Loucy (cell line): ENCODE measurements at regions not wholly inside any gene's neighbourhood (a gene's known extent, or its start where the extent isn't known, plus 50 kb on each side); places are given as distances from the start of the nearest gene placed in this dataset.

ENCODE experiments used
- H2AFZ ChIP-seq: fragments of 200-600 bp; sonication (generic); 2 replicates; pipeline ENCODE4 v1.6.0; 2016; ENCODE audit warnings: antibody characterized with exemption, mild to moderate bottlenecking, low read length, moderate library complexity
- H3F3A ChIP-seq: fragments of 200-600 bp; 2 replicates; pipeline ENCODE4 v1.6.0; 2016; ENCODE audit warnings: antibody characterized with exemption, low read depth, mild to moderate bottlenecking
- H3K27me3 ChIP-seq: fragments of 200-600 bp; sonication (generic); 2 replicates; pipeline ENCODE4 v1.6.1; 2014; ENCODE audit warnings: low read length, mild to moderate bottlenecking; ENCODE audit not compliant: insufficient read depth, poor library complexity, severe bottlenecking
- H3K36me3 ChIP-seq: fragments of 200-600 bp; sonication (generic); 2 replicates; pipeline ENCODE4 v1.6.1; 2016; ENCODE audit warnings: low read length; ENCODE audit not compliant: insufficient read depth
- H3K4me1 ChIP-seq: fragments of 200-600 bp; sonication (generic); 2 replicates; pipeline ENCODE4 v1.5.1; 2014; ENCODE audit warnings: low read length, mild to moderate bottlenecking; ENCODE audit not compliant: insufficient read depth, poor library complexity, severe bottlenecking
- H3K4me2 ChIP-seq: fragments of 200-600 bp; sonication (generic); 2 replicates; pipeline ENCODE4 v1.6.0; 2014; ENCODE audit warnings: antibody characterized with exemption, low read length, low read depth, mild to moderate bottlenecking; ENCODE audit not compliant: poor library complexity, severe bottlenecking
- H3K4me3 ChIP-seq: fragments of 200-600 bp; sonication (generic); 2 replicates; pipeline ENCODE4 v1.5.1; 2014; ENCODE audit warnings: low read length, mild to moderate bottlenecking, mixed read lengths; ENCODE audit not compliant: poor library complexity, severe bottlenecking
- H3K79me2 ChIP-seq: fragments of 200-600 bp; sonication (generic); 2 replicates; pipeline ENCODE4 v1.6.1; 2014; ENCODE audit warnings: low read length; ENCODE audit not compliant: insufficient read depth
- H3K9ac ChIP-seq: fragments of 200-600 bp; sonication (generic); 2 replicates; pipeline ENCODE4 v1.6.0; 2014; ENCODE audit warnings: mild to moderate bottlenecking, low read depth, low read length, moderate library complexity; ENCODE audit not compliant: poor library complexity, severe bottlenecking
- H3K9me2 ChIP-seq: fragments of 200-600 bp; sonication (generic); replicated peaks from 2 replicates; pipeline ENCODE4 v1.6.1; 2016; ENCODE audit warnings: low read depth, low read length, mixed read lengths
- H3K9me3 ChIP-seq: fragments of 200-600 bp; sonication (generic); 2 replicates; pipeline ENCODE4 v1.6.1; 2014; ENCODE audit warnings: mild to moderate bottlenecking, antibody characterized with exemption, low read length, low read depth; ENCODE audit not compliant: insufficient read depth
- H4K20me1 ChIP-seq: fragments of 200-600 bp; sonication (generic); 2 replicates; pipeline ENCODE4 v1.6.0; 2014; ENCODE audit warnings: antibody characterized with exemption, low read length, mild to moderate bottlenecking; ENCODE audit not compliant: insufficient read depth, poor library complexity, severe bottlenecking
- CTCF ChIP-seq: fragments of 200-600 bp; sonication (generic); conservative IDR thresholded peaks from 2 replicates; pipeline ENCODE4 v1.5.1; 2014; ENCODE audit warnings: mild to moderate bottlenecking, antibody characterized with exemption, low read length
- EZH2phosphoT487 ChIP-seq: fragments of 200-600 bp; IDR thresholded peaks from 2 replicates; pipeline ENCODE4 v1.6.1; 2018; ENCODE audit warnings: antibody characterized with exemption, mild to moderate bottlenecking, moderate library complexity, borderline replicate concordance

GRCh38 chr5:57791875-57792274 lies 309.3 kb upstream of the ACTBL2 start:
- no peak overlapping the region for H3K4me2 ChIP-seq
- H3K4me1 ChIP-seq, result no peaks in the 10 kb centered on the region
- no peak for TF ChIP-seq EZH2phosphoT487
- TF ChIP-seq CTCF, result no peak
- no peaks in the 10 kb centered on the region for H3K79me2 ChIP-seq
- H3K36me3 ChIP-seq, result no peaks in the 10 kb centered on the region
- H4K20me1 ChIP-seq, result no peaks in the 10 kb centered on the region
- H3K9me2 ChIP-seq, result no peaks in the 10 kb centered on the region
- H3K9ac ChIP-seq, result no peak overlapping the region
- no peak overlapping the region for H3K4me3 ChIP-seq
- no peak overlapping the region for H2AFZ ChIP-seq
- H3K9me3 ChIP-seq, result no peaks in the 10 kb centered on the region
- no peaks in the 10 kb centered on the region for H3K27me3 ChIP-seq
- no peaks in the 10 kb centered on the region for H3F3A ChIP-seq

GRCh38 chr5:57785946-57786345 lies 303.3 kb upstream of the ACTBL2 start:
- no peak overlapping the region for H3K4me2 ChIP-seq
- H3K4me3 ChIP-seq, result no peak overlapping the region
- H3K9ac ChIP-seq, result no peak overlapping the region
- no peaks in the 10 kb centered on the region for H3F3A ChIP-seq
- H4K20me1 ChIP-seq, result no peaks in the 10 kb centered on the region
- no peaks in the 10 kb centered on the region for H3K27me3 ChIP-seq
- H3K36me3 ChIP-seq, result no peaks in the 10 kb centered on the region
- H3K9me2 ChIP-seq, result no peaks in the 10 kb centered on the region
- H2AFZ ChIP-seq, result no peak overlapping the region
- H3K9me3 ChIP-seq, result no peaks in the 10 kb centered on the region
- H3K4me1 ChIP-seq, result no peaks in the 10 kb centered on the region
- TF ChIP-seq CTCF (no peak), EZH2phosphoT487 (no peak)
- no peaks in the 10 kb centered on the region for H3K79me2 ChIP-seq

- Histone ChIP-seq H3K4me1 (no peaks in the 10 kb centered on the region), H3K9me2 (no peaks in the 10 kb centered on the region), H3K36me3 (no peaks in the 10 kb centered on the region), H3K9me3 (no peaks in the 10 kb centered on the region), H3K79me2 (no peaks in the 10 kb centered on the region), H3F3A (no peaks in the 10 kb centered on the region), H3K9ac (no peak overlapping the region), H2AFZ (0 out of 2 replicates have a peak overlapping the region, but pooled peaks have one; percentile 16), H4K20me1 (no peaks in the 10 kb centered on the region), H3K4me3 (peak overlapping the region; percentile 40), H3K4me2 (peak overlapping the region; percentile 63), H3K27me3 (no peaks in the 10 kb centered on the region)
- TF ChIP-seq CTCF (no peak), EZH2phosphoT487 (no peak)
Observed at GRCh38 chr5:57784121-57784520, 301.5 kb upstream of the ACTBL2 start.
